Non-pigmented ciliary epithelial cell (primary cell): ENCODE measurements at regions not wholly inside any gene's neighbourhood (a gene's known extent, or its start where the extent isn't known, plus 50 kb on each side); places are given as distances from the start of the nearest gene placed in this dataset.
A peak's percentile ranks its signal among the peaks of the same experiment; 100 is the strongest.

ENCODE experiments used
- DNase-seq: peaks from one replicate; pipeline ENCODE4 v3.0.0-alpha.2; 2010; ENCODE audit warnings: low read depth

GRCh38 chr7:25361387-25361786 lies 133.1 kb upstream of the NPVF start:
- no peak for DNase-seq

- no peak for DNase-seq
These were observed 133.6 kb upstream of the NPVF start for GRCh38 chr7:25361863-25362262.

GRCh38 chr7:25368599-25369201 lies 140.4 kb upstream of the NPVF start:
- no peak for DNase-seq

GRCh38 chr7:25369786-25370185 lies 141.5 kb upstream of the NPVF start:
- no peak for DNase-seq

- DNase-seq, result no peak
These were observed 143.7 kb upstream of the NPVF start for GRCh38 chr7:25371972-25372371.

GRCh38 chr7:25375805-25376600 lies 147.7 kb upstream of the NPVF start:
- no peak for DNase-seq

GRCh38 chr7:25379351-25380300 lies 151.3 kb upstream of the NPVF start:
- no peak for DNase-seq

GRCh38 chr7:25381818-25382589 lies 153.7 kb upstream of the NPVF start:
- DNase-seq, result no peak

- no peak for DNase-seq
These were observed 154.6 kb upstream of the NPVF start for GRCh38 chr7:25382869-25383268.

GRCh38 chr7:25383402-25383801 lies 155.1 kb upstream of the NPVF start:
- no peak for DNase-seq

GRCh38 chr7:25384788-25385505 lies 156.7 kb upstream of the NPVF start:
- DNase-seq, result no peak

- DNase-seq, result no peak
These were observed 157.3 kb upstream of the NPVF start for GRCh38 chr7:25385506-25386136.

GRCh38 chr7:25386311-25386744 lies 158.0 kb upstream of the NPVF start:
- no peak for DNase-seq

- DNase-seq, result no peak
These were observed 160.4 kb upstream of the NPVF start for GRCh38 chr7:25388681-25389080.

GRCh38 chr7:25389489-25390106 lies 161.3 kb upstream of the NPVF start:
- peak; percentile 11 for DNase-seq

GRCh38 chr7:25391295-25391861 lies 163.1 kb upstream of the NPVF start:
- no peak for DNase-seq

- no peak for DNase-seq
These were observed 163.8 kb upstream of the NPVF start for GRCh38 chr7:25391961-25392587.

GRCh38 chr7:25392588-25393338 lies 164.5 kb upstream of the NPVF start:
- no peak for DNase-seq

GRCh38 chr7:25395976-25396375 lies 167.7 kb upstream of the NPVF start:
- DNase-seq, result no peak
